ENCODE measurements at regions not wholly inside any gene's neighbourhood (a gene's known extent, or its start where the extent isn't known, plus 50 kb on each side); places are given as distances from the start of the nearest gene placed in this dataset.

GRCh38 chr1:87169263-87169910 lies 159.3 kb upstream of the LMO4 start:
- Histone ChIP-seq H3K36me3 (ENCODE audit: insufficient read depth, low read length) (no peaks in the 10 kb centered on the region; the same call in 1 of the 2 replicates), H3K4me2 (ENCODE audit: low read length) (no peak overlapping the region), H3K9me2 (ENCODE audit: low read depth, low read length) (no peaks in the 10 kb centered on the region), H3F3A (ENCODE audit: insufficient read depth, low read length) (no peaks in the 10 kb centered on the region), H3K9ac (ENCODE audit: low read length) (no peak overlapping the region), H3K27me3 (ENCODE audit: insufficient read depth, low read length) (no peaks in the 10 kb centered on the region), H3K4me3 (ENCODE audit: low read depth, low read length, poor library complexity, severe bottlenecking) (no peak overlapping the region), H3K4me1 (ENCODE audit: insufficient read depth, low read length, severe bottlenecking) (no peaks in the 10 kb centered on the region), H3K79me2 (ENCODE audit: insufficient read depth, low read length) (no peaks in the 10 kb centered on the region), H4K20me1 (ENCODE audit: insufficient read depth, low read length) (no peaks in the 10 kb centered on the region), H2AFZ (ENCODE audit: low read length) (no peak overlapping the region), H3K27ac (ENCODE audit: low read depth, low read length, poor library complexity, severe bottlenecking) (no peak overlapping the region), H3K9me3 (ENCODE audit: low read length) (no peaks in the 10 kb centered on the region)
- no peak for TF ChIP-seq CTCF (IDR thresholded peaks at IDR 0.05; ENCODE audit: low read length)

- H3K27ac ChIP-seq (ENCODE audit: low read depth, low read length, poor library complexity, severe bottlenecking) = no peak overlapping the region
- no peaks in the 10 kb centered on the region for H3F3A ChIP-seq (ENCODE audit: insufficient read depth, low read length)
- H3K36me3 ChIP-seq (ENCODE audit: insufficient read depth, low read length) = no peaks in the 10 kb centered on the region; the same call in 1 of the 2 replicates
- no peaks in the 10 kb centered on the region for H3K27me3 ChIP-seq (ENCODE audit: insufficient read depth, low read length)
- H3K9me2 ChIP-seq (ENCODE audit: low read depth, low read length) = no peaks in the 10 kb centered on the region
- H3K4me3 ChIP-seq (ENCODE audit: low read depth, low read length, poor library complexity, severe bottlenecking) = no peak overlapping the region
- H3K4me2 ChIP-seq (ENCODE audit: low read length) = no peak overlapping the region
- no peaks in the 10 kb centered on the region for H4K20me1 ChIP-seq (ENCODE audit: insufficient read depth, low read length)
- TF ChIP-seq CTCF (IDR thresholded peaks at IDR 0.05; ENCODE audit: low read length) (no peak), EZH2 (IDR thresholded peaks at IDR 0.05; ENCODE audit: borderline replicate concordance, low read length) (no peak)
- H3K4me1 ChIP-seq (ENCODE audit: insufficient read depth, low read length, severe bottlenecking) = no peaks in the 10 kb centered on the region
- no peak overlapping the region for H3K9ac ChIP-seq (ENCODE audit: low read length)
- no peak overlapping the region for H2AFZ ChIP-seq (ENCODE audit: low read length)
- no peaks in the 10 kb centered on the region for H3K79me2 ChIP-seq (ENCODE audit: insufficient read depth, low read length)
- no peaks in the 10 kb centered on the region for H3K9me3 ChIP-seq (ENCODE audit: low read length)
Observed at GRCh38 chr1:87170157-87170556, 158.5 kb upstream of the LMO4 start.

GRCh38 chr1:87170931-87171598 lies 157.6 kb upstream of the LMO4 start:
- Histone ChIP-seq H3F3A (ENCODE audit: insufficient read depth, low read length) (no peaks in the 10 kb centered on the region), H4K20me1 (ENCODE audit: insufficient read depth, low read length) (no peaks in the 10 kb centered on the region), H3K4me2 (ENCODE audit: low read length) (no peak overlapping the region), H3K9ac (ENCODE audit: low read length) (no peak overlapping the region), H2AFZ (ENCODE audit: low read length) (no peak overlapping the region), H3K9me3 (ENCODE audit: low read length) (no peaks in the 10 kb centered on the region), H3K4me1 (ENCODE audit: insufficient read depth, low read length, severe bottlenecking) (no peaks in the 10 kb centered on the region), H3K36me3 (ENCODE audit: insufficient read depth, low read length) (no peaks in the 10 kb centered on the region; the same call in 1 of the 2 replicates), H3K4me3 (ENCODE audit: low read depth, low read length, poor library complexity, severe bottlenecking) (no peak overlapping the region), H3K9me2 (ENCODE audit: low read depth, low read length) (no peaks in the 10 kb centered on the region), H3K27ac (ENCODE audit: low read depth, low read length, poor library complexity, severe bottlenecking) (no peak overlapping the region), H3K27me3 (ENCODE audit: insufficient read depth, low read length) (no peaks in the 10 kb centered on the region), H3K79me2 (ENCODE audit: insufficient read depth, low read length) (no peaks in the 10 kb centered on the region)
- no peak for TF ChIP-seq CTCF (IDR thresholded peaks at IDR 0.05; ENCODE audit: low read length)
- no peak for TF ChIP-seq EZH2 (IDR thresholded peaks at IDR 0.05; ENCODE audit: borderline replicate concordance, low read length)

All from OCI-LY1 (cell line).